ENCODE measurements at regions not wholly inside any gene's neighbourhood (a gene's known extent, or its start where the extent isn't known, plus 50 kb on each side); places are given as distances from the start of the nearest gene placed in this dataset.
"Not testable (repeated sequence)": the region's sequence is repeated elsewhere in the genome, so short reads cannot be mapped to it uniquely, and the experiment has no call there.

- H3K36me3 Mint-ChIP-seq (ENCODE audit: low read depth); H3K27ac Mint-ChIP-seq; H3K4me3 Mint-ChIP-seq; intact Hi-C loops (cut with micrococcal nuclease); H3K27me3 Mint-ChIP-seq; H3K4me1 Mint-ChIP-seq (ENCODE audit: low read depth); H3K9me3 Mint-ChIP-seq: not testable (repeated sequence)
Observed at GRCh38 chr2:111569356-111570199, 314.4 kb downstream of the ANAPC1 start.

- H3K27me3 Mint-ChIP-seq; intact Hi-C loops (cut with micrococcal nuclease); H3K4me1 Mint-ChIP-seq (ENCODE audit: low read depth); H3K36me3 Mint-ChIP-seq (ENCODE audit: low read depth); H3K9me3 Mint-ChIP-seq; H3K27ac Mint-ChIP-seq: not testable (repeated sequence)
- peak overlapping the region; percentile 44 for H3K4me3 Mint-ChIP-seq
Observed at GRCh38 chr2:111570300-111571114, 313.5 kb downstream of the ANAPC1 start.

- H3K27ac Mint-ChIP-seq; H3K9me3 Mint-ChIP-seq; intact Hi-C loops (cut with micrococcal nuclease); H3K4me3 Mint-ChIP-seq; H3K36me3 Mint-ChIP-seq (ENCODE audit: low read depth); H3K27me3 Mint-ChIP-seq: not testable (repeated sequence)
- H3K4me1 Mint-ChIP-seq (ENCODE audit: low read depth): peaks cover 16% of the 10 kb centered on the region
Observed at GRCh38 chr2:111574803-111575202, 309.2 kb downstream of the ANAPC1 start.

DNA sequence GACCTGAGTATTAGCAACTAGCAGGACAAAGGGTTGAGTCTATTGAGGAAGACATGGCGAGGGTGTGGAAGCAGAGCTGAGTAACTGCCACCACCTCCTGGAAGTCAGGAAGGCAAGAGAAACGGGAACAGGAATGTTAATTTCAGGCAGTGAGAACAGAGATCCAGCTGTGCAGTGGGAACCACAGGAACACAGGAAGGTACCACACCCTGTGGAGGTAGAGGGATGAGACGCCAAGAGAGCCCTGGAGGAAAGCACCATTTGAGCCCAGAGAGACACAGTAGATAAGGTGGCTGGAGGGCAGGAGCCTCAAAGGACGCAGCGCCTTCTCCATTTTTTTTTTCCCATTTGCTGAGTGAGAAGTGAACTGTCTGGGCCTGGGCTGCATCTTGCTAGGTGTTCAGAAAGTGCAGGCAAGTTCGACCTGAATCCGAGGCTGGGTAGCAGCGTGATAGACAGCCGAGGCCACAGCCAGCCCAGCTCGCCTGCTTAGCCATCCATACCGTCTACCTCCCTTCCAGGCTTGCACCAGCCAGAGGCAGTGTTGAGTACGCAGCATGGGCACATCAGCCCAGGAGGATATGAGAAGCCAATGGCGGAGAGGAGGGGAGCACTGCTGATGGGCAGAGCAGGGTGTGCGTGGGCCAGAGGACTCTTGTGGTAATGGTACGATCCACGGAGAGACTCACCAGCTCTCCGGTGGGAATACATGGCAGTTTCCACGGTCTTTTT lies 306.7 kb downstream of the ANAPC1 start:
- H3K27ac Mint-ChIP-seq; H3K4me1 Mint-ChIP-seq (ENCODE audit: low read depth); H3K27me3 Mint-ChIP-seq; H3K4me3 Mint-ChIP-seq; H3K9me3 Mint-ChIP-seq; intact Hi-C loops (cut with micrococcal nuclease); H3K36me3 Mint-ChIP-seq (ENCODE audit: low read depth): not testable (repeated sequence)

DNA sequence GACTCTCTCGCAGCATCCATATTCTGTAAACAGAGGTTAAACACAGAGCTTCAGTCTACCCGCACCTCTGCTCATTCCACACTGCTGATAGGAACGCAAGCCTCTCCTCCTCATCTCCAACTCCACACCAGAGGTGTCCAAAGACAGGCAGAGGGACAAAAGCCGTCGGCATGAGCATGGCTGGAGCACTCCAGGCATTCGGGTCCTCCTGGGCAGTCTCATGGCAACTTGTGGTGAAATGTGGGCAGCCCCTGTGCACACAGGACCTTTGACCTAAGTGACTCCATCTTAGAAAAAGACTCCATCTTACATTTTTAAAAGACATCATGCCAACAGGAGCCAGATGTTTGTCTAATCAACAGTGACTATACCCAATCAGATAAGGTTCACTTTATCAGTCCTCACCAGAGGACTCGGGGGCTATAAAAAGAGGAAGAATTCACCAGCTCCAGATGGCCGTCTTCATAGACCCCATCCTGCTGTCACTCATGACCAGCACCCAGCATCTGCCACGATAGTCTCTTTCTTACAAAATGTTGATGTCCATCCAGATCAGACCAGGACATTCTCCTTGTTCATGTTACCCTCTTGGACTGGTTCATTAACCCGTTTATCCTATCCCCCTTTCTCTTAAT lies 304.4 kb downstream of the ANAPC1 start:
- H3K9me3 Mint-ChIP-seq, H3K27me3 Mint-ChIP-seq: not testable (repeated sequence)

DNA sequence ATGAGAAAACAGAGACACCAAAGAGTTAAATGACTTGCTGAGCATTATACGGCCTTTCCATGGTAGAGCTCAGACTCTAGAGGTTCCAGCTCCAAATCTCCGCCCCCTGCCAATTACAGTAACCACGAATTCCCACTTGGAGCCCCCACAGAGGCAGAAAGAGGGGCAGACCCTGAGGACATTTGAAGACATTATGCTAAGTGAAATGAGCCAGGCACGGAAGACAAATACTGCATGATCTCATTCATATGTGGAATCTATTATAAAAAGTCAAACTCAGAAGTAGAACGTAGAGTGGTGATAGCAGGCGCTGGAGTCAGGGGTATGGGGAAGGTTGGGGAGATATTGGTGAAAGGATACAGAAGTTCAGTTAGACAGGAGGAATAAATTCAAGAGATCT lies 303.4 kb downstream of the ANAPC1 start:
- peaks cover 15% of the 10 kb centered on the region for H3K4me1 Mint-ChIP-seq (ENCODE audit: low read depth)
- H3K4me3 Mint-ChIP-seq; H3K36me3 Mint-ChIP-seq (ENCODE audit: low read depth): not testable (repeated sequence)

More for the DNA sequence above, 304.4 kb downstream of the ANAPC1 start:
- intact Hi-C loops (cut with micrococcal nuclease); H3K4me3 Mint-ChIP-seq; H3K27ac Mint-ChIP-seq; H3K36me3 Mint-ChIP-seq (ENCODE audit: low read depth): not testable (repeated sequence)
- H3K4me1 Mint-ChIP-seq (ENCODE audit: low read depth): peaks cover 12% of the 10 kb centered on the region

DNA sequence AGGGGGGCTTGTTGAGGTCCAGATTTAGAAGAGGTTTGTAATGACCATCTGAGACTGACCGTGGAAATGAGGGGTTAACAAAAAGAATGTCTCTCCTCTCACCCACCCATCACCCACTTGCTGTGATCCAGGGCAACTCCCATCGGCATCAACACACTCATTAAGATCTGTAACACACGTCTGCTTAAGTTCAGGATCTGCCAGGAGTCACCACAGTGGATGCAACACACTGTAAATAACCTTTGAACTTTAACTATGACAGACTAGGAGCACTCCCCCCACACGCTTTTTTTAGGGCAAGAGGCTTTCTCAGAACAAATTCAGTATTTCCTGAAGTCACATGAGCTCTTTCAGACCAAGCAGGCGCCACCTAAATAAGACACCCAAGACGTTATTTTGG lies 301.9 kb downstream of the ANAPC1 start:
- H3K9me3 Mint-ChIP-seq; H3K36me3 Mint-ChIP-seq (ENCODE audit: low read depth); intact Hi-C loops (cut with micrococcal nuclease); H3K27ac Mint-ChIP-seq; H3K27me3 Mint-ChIP-seq; H3K4me3 Mint-ChIP-seq: not testable (repeated sequence)
- H3K4me1 Mint-ChIP-seq (ENCODE audit: low read depth): peaks cover 13% of the 10 kb centered on the region

More for the DNA sequence above, 303.4 kb downstream of the ANAPC1 start:
- H3K27ac Mint-ChIP-seq; H3K9me3 Mint-ChIP-seq; intact Hi-C loops (cut with micrococcal nuclease); H3K27me3 Mint-ChIP-seq: not testable (repeated sequence)

DNA sequence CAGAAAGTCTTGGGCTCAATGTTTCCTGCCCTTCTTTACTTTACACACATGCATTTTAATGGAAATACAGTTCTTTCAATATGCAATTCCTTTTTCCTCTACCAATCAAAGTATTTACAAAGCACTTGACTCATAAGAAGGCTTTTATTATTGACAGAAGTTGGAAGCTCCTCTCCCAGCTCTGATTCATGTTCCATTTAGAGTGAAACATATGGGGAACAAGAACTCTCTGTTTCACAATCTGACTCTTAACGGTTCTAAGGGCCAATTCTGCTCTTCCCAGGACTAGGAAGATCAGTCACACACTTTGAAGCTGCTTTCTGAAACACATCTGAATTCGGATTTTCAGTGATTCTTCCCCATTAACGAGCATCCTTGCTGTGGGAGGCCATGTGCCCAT lies 300.5 kb downstream of the ANAPC1 start:
- H3K9me3 Mint-ChIP-seq; H3K4me1 Mint-ChIP-seq (ENCODE audit: low read depth); H3K4me3 Mint-ChIP-seq; H3K36me3 Mint-ChIP-seq (ENCODE audit: low read depth); H3K27ac Mint-ChIP-seq; H3K27me3 Mint-ChIP-seq; intact Hi-C loops (cut with micrococcal nuclease): not testable (repeated sequence)

- not testable (repeated sequence) for H3K4me3 Mint-ChIP-seq
Observed at GRCh38 chr2:111584540-111584939, 299.5 kb downstream of the ANAPC1 start.

GRCh38 chr2:111584950-111585349 lies 299.0 kb downstream of the ANAPC1 start:
- H3K27ac Mint-ChIP-seq; H3K36me3 Mint-ChIP-seq (ENCODE audit: low read depth); H3K27me3 Mint-ChIP-seq; H3K4me3 Mint-ChIP-seq; H3K9me3 Mint-ChIP-seq; intact Hi-C loops (cut with micrococcal nuclease); H3K4me1 Mint-ChIP-seq (ENCODE audit: low read depth): not testable (repeated sequence)

More at GRCh38 chr2:111584540-111584939, 299.5 kb downstream of the ANAPC1 start:
- H3K27ac Mint-ChIP-seq; H3K9me3 Mint-ChIP-seq; H3K4me1 Mint-ChIP-seq (ENCODE audit: low read depth); H3K36me3 Mint-ChIP-seq (ENCODE audit: low read depth); intact Hi-C loops (cut with micrococcal nuclease); H3K27me3 Mint-ChIP-seq: not testable (repeated sequence)

DNA sequence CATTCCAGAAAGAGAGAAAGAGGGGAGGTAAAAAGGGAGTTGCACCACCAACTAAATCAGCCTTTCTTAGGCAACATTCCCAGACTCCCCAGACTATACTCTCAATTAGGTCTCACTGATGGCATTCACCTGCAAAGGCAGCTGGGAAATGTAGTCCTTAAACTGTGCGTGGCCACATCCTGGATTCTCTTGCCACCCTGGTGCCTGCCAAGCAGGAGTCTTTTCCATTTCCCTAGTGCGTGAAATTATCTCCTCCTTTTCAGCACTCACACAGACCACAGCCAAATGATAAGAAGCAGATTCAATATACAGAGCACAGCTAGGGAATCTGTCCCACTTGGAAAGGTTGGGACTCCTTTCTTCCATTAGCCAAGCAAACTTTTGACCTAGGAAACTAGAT lies 298.0 kb downstream of the ANAPC1 start:
- H3K36me3 Mint-ChIP-seq (ENCODE audit: low read depth); H3K27ac Mint-ChIP-seq; H3K9me3 Mint-ChIP-seq; H3K27me3 Mint-ChIP-seq; H3K4me3 Mint-ChIP-seq; intact Hi-C loops (cut with micrococcal nuclease); H3K4me1 Mint-ChIP-seq (ENCODE audit: low read depth): not testable (repeated sequence)

- H3K9me3 Mint-ChIP-seq; intact Hi-C loops (cut with micrococcal nuclease); H3K27ac Mint-ChIP-seq; H3K4me3 Mint-ChIP-seq; H3K36me3 Mint-ChIP-seq (ENCODE audit: low read depth); H3K27me3 Mint-ChIP-seq; H3K4me1 Mint-ChIP-seq (ENCODE audit: low read depth): not testable (repeated sequence)
Observed at GRCh38 chr2:111595072-111595471, 288.9 kb downstream of the ANAPC1 start.

GRCh38 chr2:111596808-111597705 lies 286.9 kb downstream of the ANAPC1 start:
- intact Hi-C loops (cut with micrococcal nuclease); H3K36me3 Mint-ChIP-seq (ENCODE audit: low read depth); H3K4me1 Mint-ChIP-seq (ENCODE audit: low read depth); H3K27me3 Mint-ChIP-seq; H3K4me3 Mint-ChIP-seq; H3K9me3 Mint-ChIP-seq; H3K27ac Mint-ChIP-seq: not testable (repeated sequence)
